Naive thymus-derived CD8-positive, alpha-beta T cell (primary cell): ENCODE measurements at regions not wholly inside any gene's neighbourhood (a gene's known extent, or its start where the extent isn't known, plus 50 kb on each side); places are given as distances from the start of the nearest gene placed in this dataset.

Source experiments
- ATAC-seq, 2 donors: fragments of 150-1000 bp; cut with Tn5 transposase in 1 of 2; sonication (Bioruptor Pico), chemical (Tn5 transposase) in 1 of 2; 1 replicate in 1 of 2; 2 replicates in 1 of 2; pipeline ENCODE4 v1.10.0; 2021; ENCODE audit warnings: mild to moderate bottlenecking in 2 of 2, moderate library complexity in 2 of 2
- POLR2A ChIA-PET: fragments of 350-600 bp; sonication (Branson Sonifier 250); formaldehyde crosslinking; loops from one replicate; lab custom pipeline; 2021; ENCODE audit warnings: antibody characterized with exemption; lab: Charles Lee
- DNase-seq, 10 donors: peaks; one replicate each; pipeline versions ENCODE4 v3.0.0 to v3.0.0-alpha.2; 2020 to 2022
- H3K27ac Mint-ChIP-seq, 10 donors: one replicate each; pipeline ENCODE4 v1.8.0; 2020 to 2022; ENCODE audit warnings: mild to moderate bottlenecking in 10 of 10, mixed read lengths in 10 of 10, moderate library complexity in 4 of 10, inconsistent platforms in 1 of 10
- H3K27me3 Mint-ChIP-seq, 5 donors: one replicate each; pipeline ENCODE4 v1.8.0; 2021 to 2022; ENCODE audit warnings: mixed read lengths in 5 of 5
- H3K36me3 Mint-ChIP-seq, 3 donors: one replicate each; pipeline ENCODE4 v1.8.0; 2020 to 2022; ENCODE audit warnings: mixed read lengths in 3 of 3, mild to moderate bottlenecking in 2 of 3, inconsistent platforms in 1 of 3
- H3K4me1 Mint-ChIP-seq, 4 donors: one replicate each; pipeline ENCODE4 v1.8.0; 2021 to 2022; ENCODE audit warnings: mixed read lengths in 4 of 4
- H3K4me3 Mint-ChIP-seq, 10 donors: one replicate each; pipeline ENCODE4 v1.8.0; 2020 to 2022; ENCODE audit warnings: mild to moderate bottlenecking in 10 of 10, mixed read lengths in 10 of 10, moderate library complexity in 6 of 10, inconsistent platforms in 1 of 10
- H3K9me3 Mint-ChIP-seq, 9 donors: one replicate each; pipeline ENCODE4 v1.8.0; 2020 to 2022; ENCODE audit warnings: mixed read lengths in 9 of 9, mild to moderate bottlenecking in 3 of 9, inconsistent platforms in 1 of 9, moderate library complexity in 1 of 9

GRCh38 chr4:124423160-124423559, 289.4 kb downstream of the ANKRD50 start:
- H3K9me3 Mint-ChIP-seq = peaks cover 0 to 3% (median 0%) of the 10 kb centered on the region in 9 donors
- no peak for ATAC-seq
- POLR2A ChIA-PET = no interaction called here
- no peak overlapping the region for H3K4me3 Mint-ChIP-seq
- H3K36me3 Mint-ChIP-seq = no peaks in the 10 kb centered on the region
- DNase-seq = no peak
- H3K4me1 Mint-ChIP-seq = no peaks in the 10 kb centered on the region
- H3K27me3 Mint-ChIP-seq = peaks cover 0 to 4% (median 0%) of the 10 kb centered on the region in 5 donors
- H3K27ac Mint-ChIP-seq = no peak overlapping the region

- peaks cover 0 to 3% (median 0%) of the 10 kb centered on the region in 4 donors for H3K4me1 Mint-ChIP-seq
- POLR2A ChIA-PET = no interaction called here
- H3K27ac Mint-ChIP-seq = no peak overlapping the region
- no peaks in the 10 kb centered on the region for H3K36me3 Mint-ChIP-seq
- H3K9me3 Mint-ChIP-seq = peaks cover 0 to 3% (median 0%) of the 10 kb centered on the region in 9 donors
- no peak overlapping the region for H3K4me3 Mint-ChIP-seq
- peaks cover 0 to 9% (median 0%) of the 10 kb centered on the region in 5 donors for H3K27me3 Mint-ChIP-seq
- ATAC-seq (no peak), DNase-seq (no peak)
Observed at GRCh38 chr4:124426279-124426678, 286.3 kb downstream of the ANKRD50 start.

GRCh38 chr4:124427095-124427767, 285.3 kb downstream of the ANKRD50 start:
- Mint-ChIP-seq H3K27ac (no peak overlapping the region), H3K9me3 (peaks cover 0 to 3% (median 0%) of the 10 kb centered on the region in 9 donors), H3K4me1 (peaks cover 0 to 3% (median 0%) of the 10 kb centered on the region in 4 donors), H3K27me3 (peaks cover 0 to 9% (median 0%) of the 10 kb centered on the region in 5 donors), H3K4me3 (no peak overlapping the region), H3K36me3 (no peaks in the 10 kb centered on the region)
- DNase-seq = no peak
- ATAC-seq = no peak
- POLR2A ChIA-PET = no interaction called here

- DNase-seq (no peak), ATAC-seq (no peak)
- no peak overlapping the region for H3K4me3 Mint-ChIP-seq
- H3K27me3 Mint-ChIP-seq = peaks cover 0 to 9% (median 0%) of the 10 kb centered on the region in 5 donors
- POLR2A ChIA-PET = no interaction called here
- H3K4me1 Mint-ChIP-seq = peaks cover 0 to 3% (median 0%) of the 10 kb centered on the region in 4 donors
- H3K27ac Mint-ChIP-seq = no peak overlapping the region
- H3K9me3 Mint-ChIP-seq = peaks cover 0 to 3% (median 0%) of the 10 kb centered on the region in 9 donors
- H3K36me3 Mint-ChIP-seq = no peaks in the 10 kb centered on the region
Observed at GRCh38 chr4:124428648-124429047, 283.9 kb downstream of the ANKRD50 start.

- Mint-ChIP-seq H3K4me3 (no peak overlapping the region), H3K27me3 (peaks cover 0 to 9% (median 0%) of the 10 kb centered on the region in 5 donors), H3K36me3 (no peaks in the 10 kb centered on the region), H3K27ac (no peak overlapping the region), H3K4me1 (peaks cover 0 to 3% (median 0%) of the 10 kb centered on the region in 4 donors), H3K9me3 (peaks cover 0 to 3% (median 0%) of the 10 kb centered on the region in 9 donors)
- POLR2A ChIA-PET = no interaction called here
- no peak for ATAC-seq
- no peak for DNase-seq
Observed at GRCh38 chr4:124429746-124430250, 282.7 kb downstream of the ANKRD50 start.

- POLR2A ChIA-PET = no interaction called here
Observed at GRCh38 chr4:124431653-124432192, 280.8 kb downstream of the ANKRD50 start.

GRCh38 chr4:124432500-124432899, 280.0 kb downstream of the ANKRD50 start:
- no peak overlapping the region for H3K27ac Mint-ChIP-seq
- DNase-seq (no peak), ATAC-seq (no peak)
- no peaks in the 10 kb centered on the region for H3K36me3 Mint-ChIP-seq
- peaks cover 0 to 3% (median 0%) of the 10 kb centered on the region in 4 donors for H3K4me1 Mint-ChIP-seq
- H3K4me3 Mint-ChIP-seq = no peak overlapping the region
- peaks cover 0 to 9% (median 0%) of the 10 kb centered on the region in 5 donors for H3K27me3 Mint-ChIP-seq
- POLR2A ChIA-PET = no interaction called here
- H3K9me3 Mint-ChIP-seq = peaks cover 0 to 2% (median 0%) of the 10 kb centered on the region in 9 donors

More at GRCh38 chr4:124431653-124432192, 280.8 kb downstream of the ANKRD50 start:
- Mint-ChIP-seq H3K4me3 (no peak overlapping the region), H3K36me3 (no peaks in the 10 kb centered on the region), H3K9me3 (peaks cover 0 to 2% (median 0%) of the 10 kb centered on the region in 9 donors), H3K27me3 (peaks cover 0 to 9% (median 0%) of the 10 kb centered on the region in 5 donors), H3K4me1 (peaks cover 0 to 3% (median 0%) of the 10 kb centered on the region in 4 donors), H3K27ac (no peak overlapping the region)
- ATAC-seq (no peak), DNase-seq (no peak)

- POLR2A ChIA-PET = no interaction called here
- no peak overlapping the region for H3K4me3 Mint-ChIP-seq
- H3K36me3 Mint-ChIP-seq = no peaks in the 10 kb centered on the region
- no peak for DNase-seq
- H3K27ac Mint-ChIP-seq = no peak overlapping the region
- no peak for ATAC-seq
- peaks cover 0 to 5% (median 0%) of the 10 kb centered on the region in 5 donors for H3K27me3 Mint-ChIP-seq
- H3K9me3 Mint-ChIP-seq = peaks cover 0 to 2% (median 0%) of the 10 kb centered on the region in 9 donors
- H3K4me1 Mint-ChIP-seq = peaks cover 0 to 3% (median 0%) of the 10 kb centered on the region in 4 donors
Observed at GRCh38 chr4:124433044-124433443, 279.5 kb downstream of the ANKRD50 start.

GRCh38 chr4:124433500-124433899, 279.0 kb downstream of the ANKRD50 start:
- H3K27me3 Mint-ChIP-seq = peaks cover 0 to 5% (median 0%) of the 10 kb centered on the region in 5 donors

GRCh38 chr4:124435274-124435950, 277.1 kb downstream of the ANKRD50 start:
- Mint-ChIP-seq H3K4me3 (no peak overlapping the region), H3K27me3 (peaks cover 0 to 1% (median 0%) of the 10 kb centered on the region in 5 donors), H3K36me3 (no peaks in the 10 kb centered on the region), H3K9me3 (peaks cover 0 to 9% (median 0%) of the 10 kb centered on the region in 9 donors), H3K4me1 (no peaks in the 10 kb centered on the region), H3K27ac (no peak overlapping the region)
- no peak for ATAC-seq
- POLR2A ChIA-PET = no interaction called here
- no peak for DNase-seq

More at GRCh38 chr4:124433500-124433899, 279.0 kb downstream of the ANKRD50 start:
- H3K4me3 Mint-ChIP-seq = no peak overlapping the region
- no peak for DNase-seq
- POLR2A ChIA-PET = no interaction called here
- ATAC-seq = no peak
- H3K9me3 Mint-ChIP-seq = peaks cover 0 to 2% (median 0%) of the 10 kb centered on the region in 9 donors
- no peak overlapping the region for H3K27ac Mint-ChIP-seq
- H3K4me1 Mint-ChIP-seq = peaks cover 0 to 3% (median 0%) of the 10 kb centered on the region in 4 donors
- no peaks in the 10 kb centered on the region for H3K36me3 Mint-ChIP-seq

- no peak for ATAC-seq
- POLR2A ChIA-PET = no interaction called here
- H3K36me3 Mint-ChIP-seq = no peaks in the 10 kb centered on the region
- H3K27me3 Mint-ChIP-seq = peaks cover 0 to 1% (median 0%) of the 10 kb centered on the region in 5 donors
- DNase-seq = no peak
- H3K27ac Mint-ChIP-seq = no peak overlapping the region
- H3K9me3 Mint-ChIP-seq = peaks cover 0 to 10% (median 2%) of the 10 kb centered on the region in 9 donors
- H3K4me1 Mint-ChIP-seq = no peaks in the 10 kb centered on the region
- H3K4me3 Mint-ChIP-seq = no peak overlapping the region
Observed at GRCh38 chr4:124437853-124438495, 274.6 kb downstream of the ANKRD50 start.

- POLR2A ChIA-PET = no interaction called here
- no peak for ATAC-seq
- Mint-ChIP-seq H3K36me3 (peaks cover 0 to 13% (median 2%) of the 10 kb centered on the region in 3 donors), H3K9me3 (peaks cover 2 to 35% (median 24%) of the 10 kb centered on the region in 9 donors), H3K27ac (no peak overlapping the region), H3K4me1 (no peaks in the 10 kb centered on the region), H3K27me3 (peaks cover 0 to 4% (median 0%) of the 10 kb centered on the region in 5 donors), H3K4me3 (no peak overlapping the region)
- no peak for DNase-seq
Observed at GRCh38 chr4:124445071-124445470, 267.5 kb downstream of the ANKRD50 start.
